T47D (cell line): ENCODE measurements at regions not wholly inside any gene's neighbourhood (a gene's known extent, or its start where the extent isn't known, plus 50 kb on each side); places are given as distances from the start of the nearest gene placed in this dataset.

Experiments
- DNase-seq, 2 experiments: peaks; one replicate each; pipeline versions ENCODE4 v3.0.0 to v3.0.0-alpha.2; 2011 to 2012; ENCODE audit warnings: low read depth in 1 of 2, low spot score in 1 of 2
- JUND ChIP-seq: IDR thresholded peaks from 2 replicates; pipeline ENCODE4 v1.6.1; 2012; ENCODE audit warnings: low read depth
- in situ Hi-C: cut with HindIII; loops from 2 replicates; pipeline ENCODE4 v1.10.0; 2016; ENCODE audit warnings: low sequenced_read_pairs, low pct_unique_long_range_greater_than_20kb

- DNase-seq, result no peak
- in situ Hi-C loops, result no loop called here
- no peak for TF ChIP-seq JUND
These were observed 187.9 kb downstream of the TTLL2 start for GRCh38 chr6:167512696-167513375.

DNA sequence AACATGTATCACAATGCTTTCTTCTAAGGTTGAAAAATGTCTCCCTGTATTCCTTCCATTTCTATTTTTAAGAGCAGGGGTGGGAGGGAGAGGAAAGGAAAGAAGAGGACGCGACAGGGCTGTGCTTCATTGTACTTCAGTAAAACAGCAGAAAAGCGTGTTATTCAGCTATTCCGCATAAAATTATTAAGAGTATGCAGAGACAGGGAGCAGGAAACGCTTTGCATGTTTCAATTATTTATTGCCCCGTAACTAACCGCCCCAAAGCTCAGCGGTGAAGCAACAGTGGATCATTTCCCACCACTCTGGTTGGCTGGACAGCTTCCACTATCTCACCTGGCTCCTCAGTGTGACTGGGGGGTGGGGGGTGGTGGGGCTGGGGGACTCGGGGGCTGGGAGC lies 188.9 kb downstream of the TTLL2 start:
- no peak for TF ChIP-seq JUND
- no peak for DNase-seq
- in situ Hi-C loops, result no loop called here

DNA sequence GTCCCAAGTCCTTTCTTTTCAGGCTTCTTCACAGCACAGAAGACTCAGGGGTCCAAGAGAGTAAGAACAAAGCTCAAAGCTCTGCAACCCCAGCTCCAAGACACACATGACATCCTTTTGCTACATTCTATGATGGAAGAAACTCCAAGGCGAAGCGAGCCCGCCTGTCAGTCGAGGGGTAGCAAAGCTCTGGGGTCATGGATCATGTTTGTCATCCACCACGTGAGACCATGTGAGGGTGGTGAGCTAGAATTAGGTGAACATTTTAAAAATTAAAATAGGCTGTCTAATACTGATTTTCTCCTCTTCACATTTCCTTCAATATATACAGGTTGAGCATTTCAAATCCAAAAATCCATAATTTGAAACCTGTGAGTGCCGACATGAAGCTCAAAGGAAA lies 189.6 kb downstream of the TTLL2 start:
- DNase-seq, result no peak
- in situ Hi-C loops, result no loop called here
- no peak for TF ChIP-seq JUND

DNA sequence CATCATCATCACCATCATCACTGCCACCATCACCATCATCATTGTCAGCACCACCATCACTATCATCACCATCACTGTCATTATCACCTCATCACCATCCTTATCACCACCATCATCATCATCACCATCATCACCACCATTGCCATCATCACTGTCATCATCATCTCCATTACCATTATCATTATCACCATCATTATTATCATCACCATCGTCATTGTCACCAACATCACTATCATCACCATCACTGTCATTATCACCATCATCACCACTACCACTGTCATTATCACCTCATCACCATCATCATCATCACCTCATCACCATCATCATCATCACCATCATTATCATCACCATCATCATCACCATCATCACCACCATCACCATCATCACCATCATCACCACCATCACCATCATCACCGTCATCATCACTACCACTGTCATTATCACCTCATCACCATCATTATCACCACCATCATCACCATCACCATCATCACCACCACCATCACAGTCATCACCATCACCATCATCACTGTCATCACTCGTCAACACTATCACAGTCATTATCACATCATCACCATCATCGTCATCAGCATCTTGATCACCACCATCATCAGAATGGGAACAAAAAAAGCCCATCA lies 191.1 kb downstream of the TTLL2 start:
- in situ Hi-C loops, result no loop called here
- TF ChIP-seq JUND, result no peak
- no peak for DNase-seq

- in situ Hi-C loops, result no loop called here
- no peak for DNase-seq
- no peak for TF ChIP-seq JUND
These were observed 192.5 kb downstream of the TTLL2 start for GRCh38 chr6:167517254-167517916.

GRCh38 chr6:167523426-167523825 lies 198.5 kb downstream of the TTLL2 start:
- DNase-seq, result no peak
- TF ChIP-seq JUND, result no peak
- in situ Hi-C loops, result no loop called here

DNA sequence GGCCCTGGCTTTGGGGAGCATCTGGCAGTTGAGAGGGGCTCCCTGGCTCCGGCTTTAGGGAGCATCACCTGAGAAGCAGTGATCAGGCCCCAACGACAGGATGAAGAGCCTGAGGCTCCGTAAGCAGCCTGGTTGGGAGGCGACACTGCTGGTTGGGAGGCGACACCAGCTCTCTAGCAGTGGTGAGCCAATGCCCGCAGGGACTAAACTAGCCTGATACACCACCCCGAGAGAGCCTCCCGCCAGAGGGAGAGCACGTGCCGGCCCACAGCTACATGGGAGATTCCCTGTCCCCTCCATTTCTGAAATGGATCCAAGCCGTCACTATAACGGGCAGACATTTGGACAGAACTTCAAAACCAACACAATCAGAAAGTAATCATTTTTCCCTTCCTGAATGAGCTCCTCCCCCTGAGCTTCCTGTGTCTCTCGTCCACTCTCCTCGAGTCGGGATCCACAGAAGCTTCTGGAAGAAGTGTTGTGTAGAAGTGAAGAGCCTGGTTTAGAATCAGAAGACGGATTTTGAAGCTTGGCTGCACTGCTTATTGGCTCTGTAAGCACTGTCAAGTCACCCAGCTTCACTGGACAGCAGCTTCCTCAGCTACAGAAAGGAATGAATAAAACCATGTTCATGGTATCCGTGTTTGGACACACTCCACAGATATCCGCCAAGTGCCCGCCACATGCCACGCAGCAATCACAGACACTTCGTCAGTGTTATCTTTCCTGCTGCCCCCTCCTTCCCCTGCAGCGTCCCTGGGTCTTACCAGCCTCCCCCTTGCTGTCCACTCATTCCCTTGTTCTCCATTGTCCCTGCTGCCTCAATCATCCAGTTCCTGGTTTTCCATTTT lies 199.6 kb downstream of the TTLL2 start:
- in situ Hi-C loops, result no loop called here
- TF ChIP-seq JUND, result no peak

DNA sequence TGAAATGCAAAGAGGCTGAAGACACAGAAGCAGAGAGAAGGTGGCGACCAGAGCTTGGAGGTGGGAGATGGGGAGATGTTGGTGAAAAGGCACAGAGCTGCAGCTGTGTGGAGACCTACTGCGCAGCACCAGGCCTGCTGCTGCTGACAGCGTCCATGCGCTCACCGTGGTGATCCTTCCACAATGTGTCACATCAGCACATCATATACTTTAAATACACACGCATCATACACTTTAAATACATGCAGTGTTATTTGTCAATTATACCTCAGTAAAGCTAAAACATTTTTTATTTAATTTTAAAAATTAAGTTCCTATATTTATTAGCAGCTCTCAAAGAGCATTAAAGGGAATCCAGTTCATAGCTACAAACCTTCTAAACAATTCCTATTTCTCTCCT lies 200.9 kb downstream of the TTLL2 start:
- DNase-seq, result no peak
- in situ Hi-C loops, result no loop called here
- no peak for TF ChIP-seq JUND

More for the DNA sequence above, 199.6 kb downstream of the TTLL2 start:
- DNase-seq, result no peak

- DNase-seq, result no peak
- in situ Hi-C loops, result no loop called here
- no peak for TF ChIP-seq JUND
These were observed 201.8 kb downstream of the TTLL2 start for GRCh38 chr6:167526465-167527368.

DNA sequence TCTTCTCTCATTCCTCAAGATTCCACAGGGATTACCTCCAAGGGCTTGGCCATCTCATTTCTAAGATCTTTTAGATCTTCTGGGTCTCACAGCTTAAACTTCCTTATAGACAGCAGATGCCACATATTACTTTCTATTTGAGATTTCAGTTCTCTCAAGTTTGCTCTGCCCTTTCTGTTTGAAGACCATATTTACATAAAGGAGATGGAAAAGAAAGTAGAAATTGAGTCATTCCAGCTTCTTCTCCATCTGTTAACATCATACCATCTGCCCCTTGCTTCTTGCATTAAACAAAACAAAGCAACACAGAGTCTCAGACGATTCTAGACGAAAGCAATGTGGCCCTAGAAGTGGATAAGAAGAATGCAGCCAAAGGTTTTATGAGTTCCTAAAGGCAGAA lies 203.4 kb downstream of the TTLL2 start:
- DNase-seq, result no peak
- TF ChIP-seq JUND, result no peak
- in situ Hi-C loops, result no loop called here

- TF ChIP-seq JUND, result no peak
- no peak for DNase-seq
- in situ Hi-C loops, result no loop called here
These were observed 204.1 kb downstream of the TTLL2 start for GRCh38 chr6:167528976-167529375.
